Natural killer cell treated with Interleukin-12 subunit alpha and Interleukin-12 subunit beta and Interleukin-15 and Interleukin-18, amount 100 ng/mL, for 72 hours (primary cell): ENCODE measurements at regions not wholly inside any gene's neighbourhood (a gene's known extent, or its start where the extent isn't known, plus 50 kb on each side); places are given as distances from the start of the nearest gene placed in this dataset.

Source experiments
- ATAC-seq, 2 donors: fragments of 150-1000 bp; cut with Tn5 transposase in 1 of 2; sonication (Bioruptor Pico), chemical (Tn5 transposase) in 1 of 2; 2 replicates each; pipeline ENCODE4 v1.10.0; 2021
- DNase-seq: peaks from one replicate; pipeline ENCODE4 v3.0.0; 2022; ENCODE audit warnings: low spot score
- H3K27ac Mint-ChIP-seq, 2 donors: 1 replicate in 1 of 2; 2 replicates in 1 of 2; pipeline ENCODE4 v1.8.0; 2022; ENCODE audit warnings: mixed read lengths in 2 of 2, mild to moderate bottlenecking in 1 of 2, moderate library complexity in 1 of 2
- H3K27me3 Mint-ChIP-seq, 2 donors: 1 replicate in 1 of 2; 2 replicates in 1 of 2; pipeline ENCODE4 v1.8.0; 2022; ENCODE audit warnings: mixed read lengths in 2 of 2
- H3K36me3 Mint-ChIP-seq: one replicate; pipeline ENCODE4 v1.8.0; 2022; ENCODE audit warnings: mixed read lengths
- H3K4me1 Mint-ChIP-seq, 2 donors: 1 replicate in 1 of 2; 2 replicates in 1 of 2; pipeline ENCODE4 v1.8.0; 2022; ENCODE audit warnings: low read depth in 2 of 2, mixed read lengths in 2 of 2, mild to moderate bottlenecking in 1 of 2
- H3K4me3 Mint-ChIP-seq: one replicate; pipeline ENCODE4 v1.8.0; 2022; ENCODE audit warnings: mixed read lengths
- H3K9me3 Mint-ChIP-seq: 2 replicates; pipeline ENCODE4 v1.8.0; 2022; ENCODE audit warnings: mixed read lengths

DNA sequence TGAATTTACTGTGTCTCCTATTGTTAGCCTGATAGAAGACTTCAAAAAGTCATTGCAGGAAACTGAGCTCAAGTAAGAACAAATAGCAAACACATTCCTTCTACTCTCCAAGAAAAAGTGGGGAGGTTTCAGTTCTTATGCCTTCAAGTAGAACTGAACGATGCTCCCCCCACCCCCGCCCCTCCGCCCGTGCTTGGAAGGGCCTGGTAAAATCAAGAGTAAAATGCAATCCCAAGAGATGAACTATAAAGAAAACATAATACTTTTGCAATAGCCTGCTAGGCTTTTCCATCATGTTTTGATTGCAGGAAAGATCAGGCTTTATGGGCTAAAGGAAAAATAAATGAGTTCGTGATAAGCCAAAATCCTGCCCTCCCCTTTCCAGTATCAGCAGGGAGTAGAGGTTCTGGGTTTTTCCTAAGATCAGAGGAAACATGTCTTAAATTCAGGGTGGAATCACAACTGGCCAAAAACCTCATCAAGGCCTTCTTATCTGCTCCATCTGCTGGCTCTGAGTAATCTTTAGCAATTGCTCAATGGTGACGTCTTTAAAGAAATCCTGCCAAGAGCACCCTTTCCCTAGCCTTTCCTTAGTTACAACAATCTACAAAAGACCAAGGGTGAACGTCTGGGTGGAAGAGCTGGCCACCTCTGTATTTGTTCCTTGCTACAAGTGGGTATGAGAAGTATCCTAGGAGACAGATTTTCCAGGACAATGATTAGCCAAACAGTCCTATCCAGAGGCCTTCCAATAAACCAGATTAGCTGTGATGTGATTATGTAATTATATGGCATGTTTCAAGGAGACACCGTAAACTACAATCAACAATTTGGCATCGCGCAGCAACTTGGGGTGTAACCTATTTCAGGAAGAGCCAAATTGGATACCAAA lies 66.3 kb upstream of the FAM9C start:
- Mint-ChIP-seq H3K36me3 (no peaks in the 10 kb centered on the region), H3K4me1 (peaks cover 0 to 4% of the 10 kb centered on the region in 2 donors), H3K27me3 (peaks cover 0 to 9% of the 10 kb centered on the region in 2 donors), H3K4me3 (no peak overlapping the region), H3K27ac (no peak overlapping the region), H3K9me3 (no peaks in the 10 kb centered on the region)
- DNase-seq, result no peak
- ATAC-seq, result no peak

DNA sequence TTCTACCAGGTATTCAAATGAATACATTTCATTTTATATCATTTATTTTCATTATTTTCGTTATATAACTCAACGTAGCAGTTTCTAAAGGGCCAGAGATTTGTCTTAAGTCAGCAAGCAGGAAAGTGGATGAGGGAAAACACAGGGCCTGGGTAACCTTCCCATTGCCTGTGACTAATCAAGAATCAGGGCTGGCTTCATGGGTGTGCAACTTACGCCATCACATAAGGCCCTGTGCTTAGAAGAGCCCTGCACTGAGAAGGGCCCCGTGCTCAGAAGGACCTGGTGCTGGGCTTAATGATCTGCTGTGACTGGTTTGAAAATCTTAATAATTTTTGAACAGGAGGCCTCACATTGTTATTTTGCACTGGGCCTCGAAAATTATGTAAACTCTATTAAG lies 65.4 kb upstream of the FAM9C start:
- Mint-ChIP-seq H3K4me3 (no peak overlapping the region), H3K27ac (no peak overlapping the region), H3K36me3 (no peaks in the 10 kb centered on the region), H3K4me1 (peaks cover 0 to 4% of the 10 kb centered on the region in 2 donors), H3K27me3 (peaks cover 0 to 9% of the 10 kb centered on the region in 2 donors), H3K9me3 (no peaks in the 10 kb centered on the region)
- ATAC-seq (no peak), DNase-seq (no peak)

DNA sequence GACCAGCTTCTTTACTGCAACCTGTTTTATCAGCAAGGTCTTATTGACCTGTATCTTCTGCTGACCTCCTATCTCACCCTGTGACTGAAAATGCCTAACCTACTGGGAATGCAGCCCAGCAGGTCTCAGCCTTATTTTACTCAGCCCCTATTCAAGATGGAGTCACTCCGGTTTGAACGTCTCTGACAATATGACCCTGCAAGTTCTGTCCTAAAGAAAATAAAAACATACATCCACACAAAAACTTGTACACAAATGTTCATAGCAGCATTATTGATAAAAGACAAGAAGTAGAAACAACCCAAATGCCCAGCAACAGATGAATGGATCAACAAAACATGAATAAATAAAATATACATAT lies 59.5 kb upstream of the FAM9C start:
- Mint-ChIP-seq H3K27ac (no peak overlapping the region), H3K4me3 (no peak overlapping the region), H3K4me1 (peaks cover 26 to 27% of the 10 kb centered on the region in 2 donors), H3K9me3 (no peaks in the 10 kb centered on the region), H3K27me3 (peaks cover 0 to 33% of the 10 kb centered on the region in 2 donors), H3K36me3 (no peaks in the 10 kb centered on the region)
- no peak for ATAC-seq
- no peak for DNase-seq

DNA sequence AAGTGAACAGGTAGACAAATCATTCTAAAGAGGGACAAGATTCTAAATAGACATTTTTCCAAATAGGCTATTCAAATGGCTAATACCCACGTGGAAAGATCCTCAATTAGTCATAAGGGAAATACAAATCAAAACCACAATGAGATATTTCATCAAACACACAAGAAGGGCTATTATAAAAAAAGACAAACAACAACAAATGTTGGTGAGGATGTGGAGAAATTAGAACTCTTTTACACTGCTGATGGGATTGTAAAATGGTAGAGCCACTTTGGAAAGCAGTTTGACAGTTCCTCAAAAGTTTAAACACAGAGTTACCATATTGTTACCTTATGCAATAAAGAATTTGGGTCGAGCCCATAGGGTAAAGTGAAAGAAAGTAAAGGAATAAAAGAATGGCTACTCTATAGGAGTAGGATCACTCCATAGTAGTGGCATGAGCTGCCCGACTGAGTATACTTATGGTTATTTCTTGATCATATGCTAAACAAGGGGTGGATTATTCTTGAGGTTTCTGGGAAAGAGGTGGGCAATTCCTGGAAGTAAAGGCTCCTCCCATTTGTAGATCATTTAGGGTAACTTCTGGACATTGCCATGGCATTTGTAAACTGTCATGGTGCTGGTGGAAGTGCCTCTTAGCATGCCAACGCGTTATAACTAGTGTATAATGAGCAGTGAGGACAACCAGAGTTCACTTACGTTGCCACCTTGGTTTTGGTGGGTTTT lies 58.9 kb upstream of the FAM9C start:
- no peak for DNase-seq
- peaks cover 0 to 36% of the 10 kb centered on the region in 2 donors for H3K27me3 Mint-ChIP-seq
- peaks cover 27 to 30% of the 10 kb centered on the region in 2 donors for H3K4me1 Mint-ChIP-seq
- peak overlapping the region in 1 of 2 donors; percentile 8 for H3K27ac Mint-ChIP-seq
- H3K4me3 Mint-ChIP-seq, result no peak overlapping the region
- ATAC-seq, result no peak
- H3K9me3 Mint-ChIP-seq, result no peaks in the 10 kb centered on the region
- no peaks in the 10 kb centered on the region for H3K36me3 Mint-ChIP-seq

DNA sequence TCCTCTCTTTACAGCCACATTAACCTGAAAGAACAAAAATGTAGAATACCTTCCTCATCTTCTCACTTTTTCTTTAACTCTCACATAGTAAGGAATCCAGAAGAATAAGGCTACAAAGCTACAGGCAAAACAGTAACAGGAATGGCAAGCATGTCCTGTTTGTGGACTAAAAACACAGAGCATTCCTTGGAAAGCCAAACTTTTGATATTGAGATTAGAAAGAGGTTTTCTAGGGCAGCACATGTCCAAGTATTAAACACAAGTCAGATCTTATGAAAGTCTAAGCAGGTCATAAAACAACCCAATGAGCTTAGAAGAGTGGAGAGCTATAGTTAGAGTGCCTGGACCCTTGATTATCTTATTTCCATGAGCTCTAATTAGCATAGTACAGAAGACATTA lies 58.2 kb upstream of the FAM9C start:
- DNase-seq, result no peak
- no peaks in the 10 kb centered on the region for H3K9me3 Mint-ChIP-seq
- no peak overlapping the region for H3K4me3 Mint-ChIP-seq
- H3K4me1 Mint-ChIP-seq, result peaks cover 27 to 30% of the 10 kb centered on the region in 2 donors
- no peaks in the 10 kb centered on the region for H3K36me3 Mint-ChIP-seq
- peaks cover 0 to 36% of the 10 kb centered on the region in 2 donors for H3K27me3 Mint-ChIP-seq
- no peak for ATAC-seq
- H3K27ac Mint-ChIP-seq, result peak overlapping the region in 1 of 2 donors; percentile 8

DNA sequence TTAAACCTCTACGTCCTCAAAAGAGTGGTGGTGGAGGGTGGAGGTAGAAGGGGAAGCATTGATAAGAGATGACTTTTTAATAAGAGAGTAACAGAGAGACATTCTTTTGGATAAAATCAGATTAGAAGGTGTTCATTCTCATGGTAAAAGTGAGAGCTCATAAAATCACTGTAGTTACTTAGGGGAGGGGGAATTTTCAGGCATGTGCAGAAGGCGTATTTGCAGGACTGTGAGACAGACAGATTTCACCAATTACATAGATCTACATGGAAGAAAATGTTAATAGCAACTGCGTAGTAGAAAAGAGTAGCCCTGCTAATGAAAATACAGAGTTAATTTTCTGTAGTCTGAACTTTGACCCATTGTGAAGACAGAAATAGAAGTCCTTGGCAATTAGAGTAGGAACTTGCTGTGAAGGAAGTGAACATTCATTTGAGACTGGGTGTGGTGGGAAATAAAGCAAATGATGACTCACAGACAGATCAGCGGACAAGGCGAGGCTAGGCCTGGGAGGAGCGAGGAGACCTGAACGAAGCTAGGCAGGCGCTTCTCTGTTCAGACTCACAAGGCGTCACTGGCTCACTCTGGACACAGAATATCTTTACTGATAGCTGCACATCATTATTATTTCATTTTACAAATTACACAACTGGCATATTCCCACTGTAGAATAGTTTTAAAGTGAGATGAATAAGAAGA lies 57.2 kb upstream of the FAM9C start:
- H3K4me3 Mint-ChIP-seq, result peak overlapping the region; percentile 72
- H3K36me3 Mint-ChIP-seq, result no peaks in the 10 kb centered on the region
- DNase-seq (no peak), ATAC-seq (peak; percentile 81 to 85)
- H3K27ac Mint-ChIP-seq, result peak overlapping the region; percentile 70 to 75
- peaks cover 0 to 36% of the 10 kb centered on the region in 2 donors for H3K27me3 Mint-ChIP-seq
- peaks cover 27 to 33% of the 10 kb centered on the region in 2 donors for H3K4me1 Mint-ChIP-seq
- H3K9me3 Mint-ChIP-seq, result no peaks in the 10 kb centered on the region

DNA sequence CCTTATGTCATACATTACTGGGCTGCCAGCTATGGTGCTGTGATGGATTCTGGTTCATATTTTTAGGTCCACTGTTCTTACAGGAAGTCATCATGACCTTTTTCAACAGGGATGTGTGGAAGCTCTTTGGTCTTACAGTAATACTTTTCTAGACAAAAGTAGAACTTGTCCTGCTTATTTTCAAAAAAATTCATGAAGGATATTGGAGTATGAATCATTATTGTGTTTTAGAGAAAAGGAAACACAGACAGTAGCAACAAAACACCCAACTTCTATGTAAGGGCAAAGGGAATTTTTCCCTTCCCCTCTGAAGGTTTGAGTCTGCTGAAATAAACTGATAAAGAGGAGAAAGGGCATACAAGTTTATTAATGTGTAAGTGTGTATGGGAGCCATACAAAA lies 54.7 kb upstream of the FAM9C start:
- ATAC-seq (no peak), DNase-seq (no peak)
- Mint-ChIP-seq H3K36me3 (no peaks in the 10 kb centered on the region), H3K27me3 (peaks cover 0 to 31% of the 10 kb centered on the region in 2 donors), H3K4me1 (peaks cover 30 to 35% of the 10 kb centered on the region in 2 donors), H3K9me3 (no peaks in the 10 kb centered on the region), H3K4me3 (peak overlapping the region; percentile 29), H3K27ac (peak overlapping the region; percentile 22 to 74)

DNA sequence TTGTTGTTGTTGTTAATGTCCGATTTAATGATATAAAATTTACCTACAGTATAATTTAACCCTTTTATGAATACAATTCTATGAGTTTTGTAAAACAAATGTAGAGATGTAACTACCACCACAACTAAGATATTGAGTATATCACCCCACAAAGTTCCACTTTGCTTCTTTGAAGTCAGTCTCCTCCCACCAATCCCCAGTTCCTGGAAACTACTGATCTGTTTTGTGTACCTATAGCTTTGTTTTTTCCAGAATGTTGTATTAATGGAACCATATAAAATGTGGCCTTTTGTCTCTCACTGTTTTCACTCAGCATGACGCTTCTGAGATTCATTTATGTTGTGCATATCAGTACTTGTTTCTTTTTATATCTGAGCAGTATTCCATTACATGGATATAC lies 52.3 kb upstream of the FAM9C start:
- Mint-ChIP-seq H3K27ac (peak overlapping the region; percentile 18 to 69), H3K9me3 (peaks cover 3% of the 10 kb centered on the region), H3K4me3 (no peak overlapping the region), H3K36me3 (no peaks in the 10 kb centered on the region), H3K4me1 (peaks cover 45 to 49% of the 10 kb centered on the region in 2 donors), H3K27me3 (peaks cover 0 to 22% of the 10 kb centered on the region in 2 donors)
- ATAC-seq (no peak), DNase-seq (no peak)

DNA sequence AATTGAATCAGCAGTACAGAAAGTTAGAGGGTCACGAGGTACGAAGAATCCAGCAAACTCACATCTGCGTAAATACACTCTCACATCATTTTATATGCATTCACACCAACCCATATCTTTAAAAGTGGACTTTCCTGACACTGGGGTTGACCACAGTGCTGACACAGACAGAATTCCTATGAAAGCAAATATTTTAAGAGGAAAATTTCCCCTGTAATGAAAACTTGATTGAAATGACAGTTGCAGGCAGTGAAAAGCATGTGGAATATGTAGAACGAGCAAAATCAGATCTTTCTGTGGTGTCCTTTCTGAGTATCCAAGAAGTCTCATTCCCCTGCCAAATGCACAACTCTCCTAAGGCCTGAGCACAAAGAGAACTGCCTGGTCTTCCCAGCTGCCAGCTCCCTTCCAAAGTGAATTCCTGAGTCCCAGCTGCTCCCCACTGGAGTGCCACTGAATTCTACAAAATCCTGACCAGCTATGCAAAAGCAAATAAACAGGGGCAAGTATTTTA lies 50.5 kb upstream of the FAM9C start:
- Mint-ChIP-seq H3K4me1 (peaks cover 50 to 56% of the 10 kb centered on the region in 2 donors), H3K9me3 (peaks cover 3% of the 10 kb centered on the region), H3K27ac (peak overlapping the region; percentile 98 to 99), H3K27me3 (peaks cover 0 to 13% of the 10 kb centered on the region in 2 donors), H3K4me3 (peak overlapping the region; percentile 25), H3K36me3 (no peaks in the 10 kb centered on the region)
- ATAC-seq, result no peak
- no peak for DNase-seq

DNA sequence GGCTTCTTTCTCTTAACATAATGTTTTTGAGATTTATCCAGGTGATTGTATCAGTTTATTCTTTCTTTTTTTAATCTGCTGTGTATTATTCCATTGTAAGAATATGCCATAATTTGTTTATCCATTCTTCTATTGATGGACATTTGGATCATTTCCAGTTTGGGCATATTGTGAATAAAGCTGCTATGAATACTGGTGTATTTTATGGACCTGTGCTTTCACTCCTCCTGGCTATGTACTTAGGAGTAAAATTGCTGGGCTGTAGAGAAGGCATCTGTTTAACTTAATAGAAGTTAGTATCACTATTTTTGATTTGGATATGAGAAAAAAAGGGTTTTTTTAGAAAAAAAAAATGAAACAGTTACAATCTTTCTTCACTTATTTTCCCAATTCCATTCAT lies 50.0 kb upstream of the FAM9C start:
- Mint-ChIP-seq H3K9me3 (peaks cover 3% of the 10 kb centered on the region), H3K36me3 (no peaks in the 10 kb centered on the region), H3K27ac (peak overlapping the region; percentile 98 to 99), H3K4me1 (peaks cover 51 to 55% of the 10 kb centered on the region in 2 donors), H3K27me3 (peaks cover 0 to 9% of the 10 kb centered on the region in 2 donors), H3K4me3 (peak overlapping the region; percentile 77)
- ATAC-seq (no peak), DNase-seq (no peak)
